ENCODE measurements at regions not wholly inside any gene's neighbourhood (a gene's known extent, or its start where the extent isn't known, plus 50 kb on each side); places are given as distances from the start of the nearest gene placed in this dataset.

DNA sequence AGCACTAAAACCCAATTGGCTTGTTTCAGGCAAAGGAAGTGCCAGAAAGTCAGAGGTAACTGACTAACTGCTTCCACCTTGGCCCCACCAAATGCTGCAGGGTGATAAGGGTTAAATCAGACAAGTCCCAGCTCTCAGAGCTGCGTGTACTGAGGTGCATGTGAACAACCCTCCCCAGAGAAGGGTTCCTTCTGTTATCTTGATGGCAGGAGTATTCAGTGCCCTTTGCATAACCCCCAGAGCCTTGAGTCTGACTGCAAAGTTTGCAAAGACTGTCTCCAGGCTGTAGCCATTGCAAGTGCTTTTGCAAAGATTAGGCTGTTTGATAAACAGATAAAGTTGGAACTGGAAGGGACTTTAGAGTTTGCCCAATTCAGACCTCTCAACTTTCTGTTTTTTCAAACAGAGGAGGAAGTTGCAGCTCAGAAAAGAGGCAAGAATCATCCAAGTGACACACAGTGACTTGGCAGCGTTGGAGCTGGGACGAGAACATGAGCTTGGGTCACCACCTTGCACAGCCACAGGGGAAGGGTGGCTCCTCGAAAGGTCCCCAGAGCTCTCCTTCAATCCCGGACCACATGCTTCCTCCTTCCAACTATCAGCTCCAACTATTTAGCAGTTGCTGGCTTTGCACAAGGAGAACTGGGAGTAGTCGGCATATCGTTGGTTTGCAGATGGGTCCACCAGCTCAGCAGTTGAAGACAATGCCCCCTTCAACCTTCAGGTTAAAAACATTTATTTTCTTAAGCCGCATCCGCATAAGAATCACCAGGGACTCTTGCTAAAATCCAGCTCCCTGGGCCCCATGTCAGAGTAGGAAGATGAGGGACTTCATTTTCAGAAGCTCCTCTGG is 224.8 kb upstream of the HES1 start:
- TF ChIP-seq RNF2 (IDR thresholded peaks at IDR 0.05; ENCODE audit: borderline replicate concordance, low read depth, low read length, missing control alignments, poor library complexity, severe bottlenecking), result no peak
- no peak for TF ChIP-seq TAF7 (optimal IDR thresholded peaks at IDR 0.05; ENCODE audit: borderline replicate concordance, low read depth, low read length)
- TF ChIP-seq SP2 (IDR thresholded peaks at IDR 0.05; ENCODE audit: low read length), result no peak
- TF ChIP-seq POU5F1 (IDR thresholded peaks at IDR 0.05; ENCODE audit: low read depth, low read length), result 0 out of 2 replicates have a peak, but pooled peaks have one; percentile 20
- TF ChIP-seq NANOG (IDR thresholded peaks at IDR 0.05; ENCODE audit: insufficient read depth, low read depth, low read length, poor library complexity, severe bottlenecking), result no peak
- no peak for TF ChIP-seq SAP30 (IDR thresholded peaks at IDR 0.05; ENCODE audit: insufficient read depth, insufficient replicate concordance, low read length)
- Histone ChIP-seq H2BK5ac (ENCODE audit: low read depth, low read length) (no peak overlapping the region), H4K91ac (replicated peaks; ENCODE audit: insufficient read length, low read length) (no peak overlapping the region), H3K23me2 (ENCODE audit: low read depth, low read length) (no peaks in the 10 kb centered on the region), H3K36me3 (ENCODE audit: control insufficient read depth in 2 of 4, insufficient read depth in 4 of 4, low read length in 3 of 4) (no peaks in the 10 kb centered on the region), H3K14ac (ENCODE audit: insufficient read length) (no peak overlapping the region), H2BK20ac (ENCODE audit: low read length) (peak overlapping the region; percentile 66; the same call in 1 of the 2 replicates), H3K27ac (ENCODE audit: low read depth, low read length) (no peak overlapping the region), H3K9me3 (ENCODE audit: insufficient read depth in 2 of 2, low read depth in 1 of 2, low read length in 1 of 2) (peaks cover 4% of the 10 kb centered on the region in 2 experiments; a peak in 2 of 4 replicates), H2BK15ac (ENCODE audit: low read length) (no peak overlapping the region), H2AK5ac (ENCODE audit: low read depth, low read length) (no peak overlapping the region), H3K4ac (replicated peaks; ENCODE audit: insufficient read length, low read depth, low read length) (no peak overlapping the region), H3K79me1 (ENCODE audit: low read depth, low read length) (no peaks in the 10 kb centered on the region), H2BK12ac (ENCODE audit: low read depth, low read length) (peak overlapping the region; percentile 33; the same call in 1 of the 2 replicates), H3K9ac (replicated peaks in 1 of 4; ENCODE audit: extremely low read depth in 1 of 4, low read depth in 3 of 4, low read length in 3 of 4) (no peak overlapping the region), H3K18ac (ENCODE audit: extremely low read depth, low read length) (peak overlapping the region; percentile 35; the same call in 1 of the 2 replicates), H4K8ac (ENCODE audit: extremely low read depth, insufficient read depth, low read length) (no peak overlapping the region), H3K4me1 (replicated peaks in 1 of 4; ENCODE audit: control insufficient read depth in 3 of 4, insufficient read depth in 4 of 4, low read length in 3 of 4) (peaks cover 0 to 8% (median 3%) of the 10 kb centered on the region in 4 experiments; a peak in 4 of 7 replicates), H4K20me1 (replicated peaks in 1 of 2; ENCODE audit: control insufficient read depth in 1 of 2, insufficient read depth in 2 of 2, low read length in 2 of 2) (no peaks in the 10 kb centered on the region), H2AFZ (ENCODE audit: low read length) (peak overlapping the region; percentile 18; the same call in 1 of the 2 replicates), H3K4me3 (ENCODE audit: extremely low read depth in 1 of 4, insufficient read depth in 2 of 4, low read depth in 3 of 4, low read length in 4 of 4) (no peak overlapping the region), H4K5ac (ENCODE audit: insufficient read length, low read depth, low read length) (no peak overlapping the region), H3K56ac (replicated peaks; ENCODE audit: insufficient read length, low read depth, low read length) (no peak overlapping the region), H2BK120ac (replicated peaks; ENCODE audit: low read depth, low read length) (no peak overlapping the region), H3K27me3 (replicated peaks in 1 of 4; ENCODE audit: control insufficient read depth in 3 of 4, extremely low read depth in 1 of 4, insufficient read depth in 3 of 4, low read length in 3 of 4) (no peaks in the 10 kb centered on the region), H3K79me2 (ENCODE audit: control insufficient read depth in 1 of 2, insufficient read depth in 2 of 2, low read length in 2 of 2) (no peaks in the 10 kb centered on the region), H3K23ac (ENCODE audit: insufficient read length) (no peak overlapping the region), H3K4me2 (ENCODE audit: insufficient read depth in 1 of 2, low read depth in 2 of 2, low read length in 2 of 2) (no peak overlapping the region; a peak in 2 of 4 replicates)
- DNase-seq (ENCODE audit: low read depth in 1 of 2, low spot score in 2 of 2) (no peak), FAIRE-seq (no peak)
- ChIA-PET CTCF (ENCODE audit: partially characterized antibody) (interaction anchor here (0.6 to 1.0 kb wide), 2 partner anchors 60 to 228 kb away, joined by 3 to 4 read pairs; no protein-coding TSS in a partner anchor), POLR2A (ENCODE audit: partially characterized antibody) (interaction anchor here (1.6 kb wide), 1 partner anchor 28 kb away, joined by 3 read pairs; no protein-coding TSS in a partner anchor)
- 76% methylated on average over 9 of the region's 9 CpGs; no CpG with 5 or more reads in 1 of the 2 experiments for WGBS, 2 experiments (ENCODE audit: extremely low coverage in 1 of 2, insufficient coverage in 1 of 2, insufficient read length in 1 of 2, insufficient replicate concordance in 2 of 2, low coverage in 1 of 2, low lambda C conversion rate in 2 of 2, missing lambda C conversion rate in 1 of 2)

Measured in H1 (cell line).